OCI-LY7 (cell line): ENCODE measurements at regions not wholly inside any gene's neighbourhood (a gene's known extent, or its start where the extent isn't known, plus 50 kb on each side); places are given as distances from the start of the nearest gene placed in this dataset.

Experiments used
- BruUV-seq: library from RNA; stranded (reverse); fragments of 400-500 nt; replicated peaks from 2 replicates; lab custom pipeline; 2021; lab: Mats Ljungman, UMichigan
- CTCF ChIA-PET: fragments of 300-600 bp; sonication (Branson Sonifier 250); formaldehyde crosslinking; loops from one replicate; lab custom pipeline; 2022; ENCODE audit warnings: antibody characterized with exemption; ENCODE audit not compliant: unreplicated experiment; lab: Charles Lee
- POLR2A ChIA-PET: fragments of 300-600 bp; sonication (Branson Sonifier 250); formaldehyde crosslinking; loops from one replicate; lab custom pipeline; 2022; ENCODE audit warnings: antibody characterized with exemption; lab: Charles Lee
- DNase-seq: peaks from one replicate; pipeline ENCODE4 v3.0.0-alpha.2; 2015; ENCODE audit warnings: low spot score
- H2AFZ ChIP-seq: fragments of 200-600 bp; sonication (generic), shearing (Covaris generic); 2 replicates; pipeline ENCODE4 v1.6.1; 2014; ENCODE audit warnings: mild to moderate bottlenecking, antibody characterized with exemption, low read length, moderate library complexity
- H3K27ac ChIP-seq: fragments of 200-600 bp; sonication (generic); 2 replicates; pipeline ENCODE4 v1.5.1; 2014; ENCODE audit warnings: mixed run types, low read depth, mild to moderate bottlenecking, moderate library complexity, low read length, inconsistent platforms; ENCODE audit not compliant: poor library complexity, severe bottlenecking
- H3K36me3 ChIP-seq: fragments of 200-600 bp; sonication (generic); 2 replicates; pipeline ENCODE4 v1.6.1; 2014; ENCODE audit warnings: mild to moderate bottlenecking, antibody characterized with exemption, low read length, moderate library complexity, mixed read lengths; ENCODE audit not compliant: insufficient read depth
- H3K4me1 ChIP-seq: fragments of 200-600 bp; sonication (generic); 2 replicates; pipeline ENCODE4 v1.5.1; 2014; ENCODE audit warnings: mild to moderate bottlenecking, low read length; ENCODE audit not compliant: insufficient read depth, poor library complexity, severe bottlenecking
- H3K4me2 ChIP-seq: fragments of 200-600 bp; sonication (generic); 2 replicates; pipeline ENCODE4 v1.6.1; 2014; ENCODE audit warnings: mild to moderate bottlenecking, low read length
- H3K4me3 ChIP-seq: fragments of 200-600 bp; sonication (generic); 2 replicates; pipeline ENCODE4 v1.5.1; 2014; ENCODE audit warnings: mild to moderate bottlenecking, low read depth, low read length; ENCODE audit not compliant: poor library complexity, severe bottlenecking
- H3K79me2 ChIP-seq: fragments of 200-600 bp; sonication (generic); 2 replicates; pipeline ENCODE4 v1.6.1; 2016; ENCODE audit warnings: low read depth, mild to moderate bottlenecking, low read length, moderate library complexity, mixed read lengths; ENCODE audit not compliant: insufficient read depth
- H3K9me2 ChIP-seq: fragments of 200-600 bp; sonication (generic); 2 replicates; pipeline ENCODE4 v1.6.1; 2016; ENCODE audit warnings: mild to moderate bottlenecking, low read length, mixed read lengths; ENCODE audit not compliant: insufficient read depth
- H3K9me3 ChIP-seq: fragments of 200-600 bp; sonication (generic); 2 replicates; pipeline ENCODE4 v1.6.1; 2014; ENCODE audit warnings: mild to moderate bottlenecking, mixed run types, low read length, mixed read lengths
- H4K20me1 ChIP-seq: fragments of 200-600 bp; sonication (generic); 2 replicates; pipeline ENCODE4 v1.6.1; 2014; ENCODE audit warnings: mild to moderate bottlenecking, antibody characterized with exemption, low read length, moderate library complexity, mixed read lengths; ENCODE audit not compliant: insufficient read depth
- CTCF ChIP-seq: fragments of 200-600 bp; sonication (generic); conservative IDR thresholded peaks from 2 replicates; pipeline ENCODE4 v1.5.1; 2014; ENCODE audit warnings: mild to moderate bottlenecking, antibody characterized with exemption, low read length, moderate library complexity, mixed read lengths
- EZH2phosphoT487 ChIP-seq: fragments of 200-600 bp; sonication (generic); IDR thresholded peaks from 2 replicates; pipeline ENCODE4 v1.6.1; 2018; ENCODE audit warnings: low read depth, borderline replicate concordance, mild to moderate bottlenecking, mixed run types, antibody characterized with exemption, low read length, moderate library complexity, mixed read lengths
- intact Hi-C: fragments of 100-400 bp; cut with micrococcal nuclease; formaldehyde crosslinking; loops from one replicate; pipeline ENCODE4 v1.10.0; 2022; ENCODE audit not compliant: unreplicated experiment

GRCh38 chr4:81580346-81580993 lies 108.8 kb upstream of the RASGEF1B start:
- CTCF ChIA-PET, result no interaction called here
- no peak for DNase-seq
- intact Hi-C loops, result no loop called here
- Histone ChIP-seq H3K36me3 (no peaks in the 10 kb centered on the region), H3K9me3 (peaks cover 3% of the 10 kb centered on the region; the same call in 1 of the 2 replicates), H3K27ac (no peak overlapping the region), H4K20me1 (no peaks in the 10 kb centered on the region), H3K4me3 (no peak overlapping the region), H3K79me2 (no peaks in the 10 kb centered on the region), H2AFZ (no peak overlapping the region), H3K4me2 (no peak overlapping the region), H3K4me1 (no peaks in the 10 kb centered on the region), H3K9me2 (no peaks in the 10 kb centered on the region)
- POLR2A ChIA-PET, result no interaction called here
- BruUV-seq, result no TSS peak
- TF ChIP-seq EZH2phosphoT487 (no peak), CTCF (no peak)

- no peaks in the 10 kb centered on the region for H3K36me3 ChIP-seq
These were observed 105.7 kb upstream of the RASGEF1B start for GRCh38 chr4:81577392-81577791.

More at GRCh38 chr4:81577392-81577791, 105.7 kb upstream of the RASGEF1B start:
- H4K20me1 ChIP-seq, result no peaks in the 10 kb centered on the region
- intact Hi-C loops, result no loop called here
- H3K79me2 ChIP-seq, result no peaks in the 10 kb centered on the region
- H3K4me1 ChIP-seq, result no peaks in the 10 kb centered on the region
- no peak overlapping the region for H3K4me3 ChIP-seq
- ChIA-PET CTCF (no interaction called here), POLR2A (interaction anchor here (0.6 to 2.9 kb wide), 5 partner anchors 9 to 305 kb away, joined by 3 to 15 read pairs (median 3); no protein-coding TSS in a partner anchor)
- H3K4me2 ChIP-seq, result no peak overlapping the region
- no peak overlapping the region for H3K27ac ChIP-seq
- DNase-seq, result no peak
- H3K9me2 ChIP-seq, result no peaks in the 10 kb centered on the region
- H3K9me3 ChIP-seq, result peaks cover 3% of the 10 kb centered on the region; the same call in 1 of the 2 replicates
- no peak for TF ChIP-seq EZH2phosphoT487
- no peak for TF ChIP-seq CTCF
- no TSS peak for BruUV-seq
- H2AFZ ChIP-seq, result peak overlapping the region; percentile 26; the same call in 1 of the 2 replicates
